ENCODE measurements at regions not wholly inside any gene's neighbourhood (a gene's known extent, or its start where the extent isn't known, plus 50 kb on each side); places are given as distances from the start of the nearest gene placed in this dataset.
"Not testable (repeated sequence)": the region's sequence is repeated elsewhere in the genome, so short reads cannot be mapped to it uniquely, and the experiment has no call there.

- Mint-ChIP-seq H3K27ac (ENCODE audit: unreplicated experiment) (no peak overlapping the region), H3K9me3 (ENCODE audit: low read depth, unreplicated experiment) (no peaks in the 10 kb centered on the region), H3K4me1 (ENCODE audit: low read depth, unreplicated experiment) (no peaks in the 10 kb centered on the region), H3K4me3 (ENCODE audit: low read depth, unreplicated experiment) (no peak overlapping the region), H3K36me3 (ENCODE audit: insufficient read depth, unreplicated experiment) (no peaks in the 10 kb centered on the region), H3K27me3 (ENCODE audit: unreplicated experiment) (no peaks in the 10 kb centered on the region)
- CTCF ChIA-PET: interaction anchor here (1.2 kb wide), 1 partner anchor 1678 kb away, joined by 4 read pairs; no protein-coding TSS in a partner anchor
- DNase-seq: no peak
- intact Hi-C loops (cut with micrococcal nuclease; ENCODE audit: unreplicated experiment): loop anchor here (10.0 kb wide), 3 partner anchors 257 to 1677 kb away; no protein-coding TSS in a partner anchor
- BruUV-seq (replicated peaks): no TSS peak
- TF ChIP-seq CTCF (IDR thresholded peaks at IDR 0.05; ENCODE audit: unreplicated experiment): no peak
Measured at GRCh38 chrX:81957318-81957717, 755.4 kb downstream of the SH3BGRL start.

- DNase-seq: peak; percentile 23
- Mint-ChIP-seq H3K27me3 (ENCODE audit: unreplicated experiment) (no peaks in the 10 kb centered on the region), H3K4me3 (ENCODE audit: low read depth, unreplicated experiment) (no peak overlapping the region), H3K9me3 (ENCODE audit: low read depth, unreplicated experiment) (no peaks in the 10 kb centered on the region), H3K4me1 (ENCODE audit: low read depth, unreplicated experiment) (no peaks in the 10 kb centered on the region), H3K27ac (ENCODE audit: unreplicated experiment) (no peak overlapping the region), H3K36me3 (ENCODE audit: insufficient read depth, unreplicated experiment) (no peaks in the 10 kb centered on the region)
- TF ChIP-seq CTCF (IDR thresholded peaks at IDR 0.05; ENCODE audit: unreplicated experiment): no peak
- intact Hi-C loops (cut with micrococcal nuclease; ENCODE audit: unreplicated experiment): loop anchor here (10.0 kb wide), 3 partner anchors 257 to 1677 kb away; no protein-coding TSS in a partner anchor
- CTCF ChIA-PET: interaction anchor here (0.8 to 1.2 kb wide), 2 partner anchors 718 to 1677 kb away, joined by 4 to 5 read pairs; no protein-coding TSS in a partner anchor
- no TSS peak for BruUV-seq (replicated peaks)
Measured at GRCh38 chrX:81957900-81958545, 756.1 kb downstream of the SH3BGRL start.

- TF ChIP-seq CTCF (IDR thresholded peaks at IDR 0.05; ENCODE audit: unreplicated experiment): no peak
- CTCF ChIA-PET: interaction anchor here (0.7 kb wide), 1 partner anchor 1532 kb away, joined by 3 read pairs; no protein-coding TSS in a partner anchor
- H3K4me3 Mint-ChIP-seq (ENCODE audit: low read depth, unreplicated experiment): no peak overlapping the region
- no peaks in the 10 kb centered on the region for H3K36me3 Mint-ChIP-seq (ENCODE audit: insufficient read depth, unreplicated experiment)
- H3K27ac Mint-ChIP-seq (ENCODE audit: unreplicated experiment): no peak overlapping the region
- no peaks in the 10 kb centered on the region for H3K9me3 Mint-ChIP-seq (ENCODE audit: low read depth, unreplicated experiment)
- BruUV-seq (replicated peaks): no TSS peak
- H3K4me1 Mint-ChIP-seq (ENCODE audit: low read depth, unreplicated experiment): no peaks in the 10 kb centered on the region
- DNase-seq: no peak
- intact Hi-C loops (cut with micrococcal nuclease; ENCODE audit: unreplicated experiment): loop anchor here (10.0 kb wide), 3 partner anchors 255 to 1675 kb away; no protein-coding TSS in a partner anchor
- no peaks in the 10 kb centered on the region for H3K27me3 Mint-ChIP-seq (ENCODE audit: unreplicated experiment)
Measured at GRCh38 chrX:81959964-81960363, 758.1 kb downstream of the SH3BGRL start.

GRCh38 chrX:81974413-81974812 lies 772.5 kb downstream of the SH3BGRL start:
- H3K4me3 Mint-ChIP-seq (ENCODE audit: low read depth, unreplicated experiment); DNase-seq; H3K36me3 Mint-ChIP-seq (ENCODE audit: insufficient read depth, unreplicated experiment); BruUV-seq (replicated peaks); intact Hi-C loops (cut with micrococcal nuclease; ENCODE audit: unreplicated experiment); CTCF ChIA-PET; H3K4me1 Mint-ChIP-seq (ENCODE audit: low read depth, unreplicated experiment); H3K27ac Mint-ChIP-seq (ENCODE audit: unreplicated experiment); H3K27me3 Mint-ChIP-seq (ENCODE audit: unreplicated experiment); H3K9me3 Mint-ChIP-seq (ENCODE audit: low read depth, unreplicated experiment): not testable (repeated sequence)
